Loucy (cell line): ENCODE measurements at regions not wholly inside any gene's neighbourhood (a gene's known extent, or its start where the extent isn't known, plus 50 kb on each side); places are given as distances from the start of the nearest gene placed in this dataset.

Experiments
- H2AFZ ChIP-seq: fragments of 200-600 bp; sonication (generic); 2 replicates; pipeline ENCODE4 v1.6.0; 2016; ENCODE audit warnings: antibody characterized with exemption, mild to moderate bottlenecking, low read length, moderate library complexity
- H3F3A ChIP-seq: fragments of 200-600 bp; 2 replicates; pipeline ENCODE4 v1.6.0; 2016; ENCODE audit warnings: antibody characterized with exemption, low read depth, mild to moderate bottlenecking
- H3K27me3 ChIP-seq: fragments of 200-600 bp; sonication (generic); 2 replicates; pipeline ENCODE4 v1.6.1; 2014; ENCODE audit warnings: low read length, mild to moderate bottlenecking; ENCODE audit not compliant: insufficient read depth, poor library complexity, severe bottlenecking
- H3K36me3 ChIP-seq: fragments of 200-600 bp; sonication (generic); 2 replicates; pipeline ENCODE4 v1.6.1; 2016; ENCODE audit warnings: low read length; ENCODE audit not compliant: insufficient read depth
- H3K4me1 ChIP-seq: fragments of 200-600 bp; sonication (generic); 2 replicates; pipeline ENCODE4 v1.5.1; 2014; ENCODE audit warnings: low read length, mild to moderate bottlenecking; ENCODE audit not compliant: insufficient read depth, poor library complexity, severe bottlenecking
- H3K4me2 ChIP-seq: fragments of 200-600 bp; sonication (generic); 2 replicates; pipeline ENCODE4 v1.6.0; 2014; ENCODE audit warnings: antibody characterized with exemption, low read length, low read depth, mild to moderate bottlenecking; ENCODE audit not compliant: poor library complexity, severe bottlenecking
- H3K4me3 ChIP-seq: fragments of 200-600 bp; sonication (generic); 2 replicates; pipeline ENCODE4 v1.5.1; 2014; ENCODE audit warnings: low read length, mild to moderate bottlenecking, mixed read lengths; ENCODE audit not compliant: poor library complexity, severe bottlenecking
- H3K79me2 ChIP-seq: fragments of 200-600 bp; sonication (generic); 2 replicates; pipeline ENCODE4 v1.6.1; 2014; ENCODE audit warnings: low read length; ENCODE audit not compliant: insufficient read depth
- H3K9ac ChIP-seq: fragments of 200-600 bp; sonication (generic); 2 replicates; pipeline ENCODE4 v1.6.0; 2014; ENCODE audit warnings: mild to moderate bottlenecking, low read depth, low read length, moderate library complexity; ENCODE audit not compliant: poor library complexity, severe bottlenecking
- H3K9me2 ChIP-seq: fragments of 200-600 bp; sonication (generic); replicated peaks from 2 replicates; pipeline ENCODE4 v1.6.1; 2016; ENCODE audit warnings: low read depth, low read length, mixed read lengths
- H3K9me3 ChIP-seq: fragments of 200-600 bp; sonication (generic); 2 replicates; pipeline ENCODE4 v1.6.1; 2014; ENCODE audit warnings: mild to moderate bottlenecking, antibody characterized with exemption, low read length, low read depth; ENCODE audit not compliant: insufficient read depth
- H4K20me1 ChIP-seq: fragments of 200-600 bp; sonication (generic); 2 replicates; pipeline ENCODE4 v1.6.0; 2014; ENCODE audit warnings: antibody characterized with exemption, low read length, mild to moderate bottlenecking; ENCODE audit not compliant: insufficient read depth, poor library complexity, severe bottlenecking
- CTCF ChIP-seq: fragments of 200-600 bp; sonication (generic); conservative IDR thresholded peaks from 2 replicates; pipeline ENCODE4 v1.5.1; 2014; ENCODE audit warnings: mild to moderate bottlenecking, antibody characterized with exemption, low read length
- EZH2phosphoT487 ChIP-seq: fragments of 200-600 bp; IDR thresholded peaks from 2 replicates; pipeline ENCODE4 v1.6.1; 2018; ENCODE audit warnings: antibody characterized with exemption, mild to moderate bottlenecking, moderate library complexity, borderline replicate concordance

GRCh38 chr11:69576069-69576782 lies 64.7 kb upstream of the CCND1 start:
- no peaks in the 10 kb centered on the region for H3K79me2 ChIP-seq
- H3F3A ChIP-seq, result no peaks in the 10 kb centered on the region
- H4K20me1 ChIP-seq, result no peaks in the 10 kb centered on the region
- no peak overlapping the region for H3K4me2 ChIP-seq
- no peaks in the 10 kb centered on the region for H3K9me2 ChIP-seq
- H3K9ac ChIP-seq, result no peak overlapping the region
- no peaks in the 10 kb centered on the region for H3K36me3 ChIP-seq
- no peaks in the 10 kb centered on the region for H3K4me1 ChIP-seq
- H2AFZ ChIP-seq, result no peak overlapping the region
- no peak overlapping the region for H3K4me3 ChIP-seq
- no peak for TF ChIP-seq CTCF
- no peaks in the 10 kb centered on the region for H3K9me3 ChIP-seq
- H3K27me3 ChIP-seq, result no peaks in the 10 kb centered on the region

DNA sequence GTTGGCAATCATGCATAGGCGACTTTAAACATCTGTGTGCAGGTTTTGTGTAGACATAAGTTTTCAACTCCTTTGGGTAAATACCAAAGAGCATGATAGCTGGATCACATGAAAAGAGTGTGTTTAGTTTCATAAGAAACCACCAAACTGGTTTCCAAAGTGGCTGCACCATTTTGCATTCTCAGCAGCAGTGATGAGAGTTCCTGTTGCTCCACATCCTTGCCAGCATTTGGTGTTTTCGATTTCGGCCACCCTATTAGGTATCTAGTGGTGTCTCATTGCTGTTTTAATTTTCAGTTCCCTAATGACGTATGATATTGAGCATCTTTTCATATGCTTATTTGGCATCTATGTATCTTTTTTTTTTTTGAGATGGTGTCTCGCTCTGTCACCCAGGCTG lies 62.8 kb upstream of the CCND1 start:
- Histone ChIP-seq H3K79me2 (no peaks in the 10 kb centered on the region), H3K4me2 (no peak overlapping the region), H3F3A (no peaks in the 10 kb centered on the region), H3K9me3 (no peaks in the 10 kb centered on the region), H4K20me1 (no peaks in the 10 kb centered on the region), H3K36me3 (no peaks in the 10 kb centered on the region), H3K9ac (no peak overlapping the region), H3K9me2 (no peaks in the 10 kb centered on the region), H3K4me3 (no peak overlapping the region), H3K4me1 (no peaks in the 10 kb centered on the region), H3K27me3 (no peaks in the 10 kb centered on the region), H2AFZ (no peak overlapping the region)
- TF ChIP-seq CTCF, result no peak
- TF ChIP-seq EZH2phosphoT487, result no peak

DNA sequence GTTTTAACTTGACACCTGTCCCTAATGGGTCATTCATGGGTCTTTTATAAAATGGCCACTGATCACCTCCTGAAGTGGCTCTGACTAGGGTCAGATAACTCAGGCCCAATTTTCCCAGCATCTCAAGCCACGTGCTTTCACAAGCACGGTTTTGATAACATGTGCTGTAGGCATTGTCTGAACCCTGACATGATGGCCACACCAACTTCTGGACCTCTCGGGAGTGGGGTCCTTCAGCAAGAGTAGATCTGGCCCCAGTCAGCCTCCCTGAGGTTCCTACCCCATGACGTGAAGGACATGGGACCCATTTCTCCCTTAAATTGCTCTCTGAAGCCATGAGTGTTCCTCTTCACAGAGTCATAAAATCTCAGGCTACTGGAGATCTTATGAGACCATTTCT lies 60.4 kb upstream of the CCND1 start:
- H3K27me3 ChIP-seq, result no peaks in the 10 kb centered on the region
- H3K36me3 ChIP-seq, result no peaks in the 10 kb centered on the region
- H3F3A ChIP-seq, result no peaks in the 10 kb centered on the region
- H3K9ac ChIP-seq, result no peak overlapping the region
- TF ChIP-seq EZH2phosphoT487 (no peak), CTCF (no peak)
- H3K4me1 ChIP-seq, result no peaks in the 10 kb centered on the region
- H3K9me2 ChIP-seq, result no peaks in the 10 kb centered on the region
- H3K4me2 ChIP-seq, result no peak overlapping the region
- no peaks in the 10 kb centered on the region for H4K20me1 ChIP-seq
- H2AFZ ChIP-seq, result no peak overlapping the region
- no peaks in the 10 kb centered on the region; the same call in 1 of the 2 replicates for H3K9me3 ChIP-seq
- H3K4me3 ChIP-seq, result no peak overlapping the region
- H3K79me2 ChIP-seq, result no peaks in the 10 kb centered on the region
